GM12878 (cell line): ENCODE measurements at regions not wholly inside any gene's neighbourhood (a gene's known extent, or its start where the extent isn't known, plus 50 kb on each side); places are given as distances from the start of the nearest gene placed in this dataset.

Experiments
- EGR1 ChIP-seq, 2 experiments: IDR thresholded peaks; 1 replicate in 1 of 2; 2 replicates in 1 of 2; pipeline ENCODE4 v1.6.1; 2011 to 2012; ENCODE audit warnings: low read depth in 2 of 2, low read length in 2 of 2, borderline replicate concordance in 1 of 2, mild to moderate bottlenecking in 1 of 2, moderate library complexity in 1 of 2
- FOXM1 ChIP-seq: IDR thresholded peaks from 2 replicates; pipeline ENCODE4 v1.6.1; 2012; ENCODE audit warnings: low read depth, mild to moderate bottlenecking, inconsistent platforms, low read length, moderate library complexity
- GABPA ChIP-seq: IDR thresholded peaks from 2 replicates; pipeline ENCODE4 v1.6.1; 2014; ENCODE audit warnings: antibody characterized with exemption, low read depth, mild to moderate bottlenecking, inconsistent platforms
- HDGF ChIP-seq: fragments of 450-650 bp; IDR thresholded peaks from 2 replicates; pipeline ENCODE4 v1.6.1; 2016; ENCODE audit warnings: antibody characterized with exemption
- NR2C1 ChIP-seq: fragments of 450-650 bp; IDR thresholded peaks from 2 replicates; pipeline ENCODE4 v1.6.1; 2017; ENCODE audit warnings: antibody characterized with exemption, mild to moderate bottlenecking, moderate library complexity
- POLR2A ChIP-seq: IDR thresholded peaks from 2 replicates; pipeline ENCODE4 v1.6.1; 2011; ENCODE audit warnings: low read depth, mild to moderate bottlenecking, low read length
- POLR2AphosphoS5 ChIP-seq: IDR thresholded peaks from 2 replicates; pipeline ENCODE4 v1.6.1; 2011; ENCODE audit warnings: mild to moderate bottlenecking, low read length, inconsistent platforms
- TAF1 ChIP-seq: IDR thresholded peaks from 2 replicates; pipeline ENCODE4 v1.6.1; 2011; ENCODE audit warnings: mild to moderate bottlenecking, low read depth, low read length, borderline replicate concordance
- ZNF274 ChIP-seq: IDR thresholded peaks from one replicate; pipeline ENCODE4 v1.8.0; 2011; ENCODE audit not compliant: insufficient read length, insufficient read depth
- TF ChIP-seq, protein P1 (sequence below): IDR thresholded peaks from 2 replicates; pipeline ENCODE4 v1.6.1; 2012; ENCODE audit warnings: low read depth, low read length, improper control_type of control experiment
- TF ChIP-seq, protein P2 (sequence below): IDR thresholded peaks from 2 replicates; pipeline ENCODE4 v1.6.1; 2012; ENCODE audit warnings: mild to moderate bottlenecking, low read depth, low read length
- TF ChIP-seq, protein P3 (sequence below), 3 experiments: IDR thresholded peaks in 2 of 3; conservative IDR thresholded peaks in 1 of 3; 2 replicates each; pipeline ENCODE4 v1.5.1; 2011; ENCODE audit warnings: low read depth in 3 of 3, low read length in 3 of 3, mild to moderate bottlenecking in 3 of 3, control low read depth in 2 of 3, moderate library complexity in 2 of 3, inconsistent platforms in 1 of 3, mixed read lengths in 1 of 3; ENCODE audit not compliant: control insufficient read depth in 2 of 3, insufficient read depth in 1 of 3; ENCODE audit errors: extremely low read depth in 1 of 3

DNA sequence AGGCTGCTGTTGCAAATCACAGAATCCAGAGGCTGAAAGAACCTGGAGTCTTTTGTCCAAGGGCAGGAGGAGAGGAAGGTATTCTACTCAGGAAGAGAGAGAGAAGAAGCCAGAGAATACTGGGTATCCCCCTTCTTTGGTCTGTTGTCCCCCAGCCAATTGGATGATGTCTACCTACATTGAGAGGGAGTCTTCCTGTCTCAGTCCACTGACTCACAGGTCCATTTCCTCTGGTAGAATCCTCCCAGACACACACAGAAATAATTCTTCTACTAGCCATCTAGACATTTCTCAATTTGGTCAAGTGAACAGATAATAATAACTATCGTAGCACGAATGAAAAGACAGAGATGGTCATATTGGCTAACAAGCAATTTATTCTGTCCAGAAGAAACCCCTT is 416.4 kb upstream of the UBE2E3 start:
- no peak for TF ChIP-seq HDGF
- no peak for TF ChIP-seq NR2C1
- no peak for TF ChIP-seq FOXM1
- TF ChIP-seq, protein P1, sequence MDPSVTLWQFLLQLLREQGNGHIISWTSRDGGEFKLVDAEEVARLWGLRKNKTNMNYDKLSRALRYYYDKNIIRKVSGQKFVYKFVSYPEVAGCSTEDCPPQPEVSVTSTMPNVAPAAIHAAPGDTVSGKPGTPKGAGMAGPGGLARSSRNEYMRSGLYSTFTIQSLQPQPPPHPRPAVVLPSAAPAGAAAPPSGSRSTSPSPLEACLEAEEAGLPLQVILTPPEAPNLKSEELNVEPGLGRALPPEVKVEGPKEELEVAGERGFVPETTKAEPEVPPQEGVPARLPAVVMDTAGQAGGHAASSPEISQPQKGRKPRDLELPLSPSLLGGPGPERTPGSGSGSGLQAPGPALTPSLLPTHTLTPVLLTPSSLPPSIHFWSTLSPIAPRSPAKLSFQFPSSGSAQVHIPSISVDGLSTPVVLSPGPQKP: no peak
- TF ChIP-seq, protein P2, sequence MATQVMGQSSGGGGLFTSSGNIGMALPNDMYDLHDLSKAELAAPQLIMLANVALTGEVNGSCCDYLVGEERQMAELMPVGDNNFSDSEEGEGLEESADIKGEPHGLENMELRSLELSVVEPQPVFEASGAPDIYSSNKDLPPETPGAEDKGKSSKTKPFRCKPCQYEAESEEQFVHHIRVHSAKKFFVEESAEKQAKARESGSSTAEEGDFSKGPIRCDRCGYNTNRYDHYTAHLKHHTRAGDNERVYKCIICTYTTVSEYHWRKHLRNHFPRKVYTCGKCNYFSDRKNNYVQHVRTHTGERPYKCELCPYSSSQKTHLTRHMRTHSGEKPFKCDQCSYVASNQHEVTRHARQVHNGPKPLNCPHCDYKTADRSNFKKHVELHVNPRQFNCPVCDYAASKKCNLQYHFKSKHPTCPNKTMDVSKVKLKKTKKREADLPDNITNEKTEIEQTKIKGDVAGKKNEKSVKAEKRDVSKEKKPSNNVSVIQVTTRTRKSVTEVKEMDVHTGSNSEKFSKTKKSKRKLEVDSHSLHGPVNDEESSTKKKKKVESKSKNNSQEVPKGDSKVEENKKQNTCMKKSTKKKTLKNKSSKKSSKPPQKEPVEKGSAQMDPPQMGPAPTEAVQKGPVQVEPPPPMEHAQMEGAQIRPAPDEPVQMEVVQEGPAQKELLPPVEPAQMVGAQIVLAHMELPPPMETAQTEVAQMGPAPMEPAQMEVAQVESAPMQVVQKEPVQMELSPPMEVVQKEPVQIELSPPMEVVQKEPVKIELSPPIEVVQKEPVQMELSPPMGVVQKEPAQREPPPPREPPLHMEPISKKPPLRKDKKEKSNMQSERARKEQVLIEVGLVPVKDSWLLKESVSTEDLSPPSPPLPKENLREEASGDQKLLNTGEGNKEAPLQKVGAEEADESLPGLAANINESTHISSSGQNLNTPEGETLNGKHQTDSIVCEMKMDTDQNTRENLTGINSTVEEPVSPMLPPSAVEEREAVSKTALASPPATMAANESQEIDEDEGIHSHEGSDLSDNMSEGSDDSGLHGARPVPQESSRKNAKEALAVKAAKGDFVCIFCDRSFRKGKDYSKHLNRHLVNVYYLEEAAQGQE: no peak
- TF ChIP-seq, protein P3, sequence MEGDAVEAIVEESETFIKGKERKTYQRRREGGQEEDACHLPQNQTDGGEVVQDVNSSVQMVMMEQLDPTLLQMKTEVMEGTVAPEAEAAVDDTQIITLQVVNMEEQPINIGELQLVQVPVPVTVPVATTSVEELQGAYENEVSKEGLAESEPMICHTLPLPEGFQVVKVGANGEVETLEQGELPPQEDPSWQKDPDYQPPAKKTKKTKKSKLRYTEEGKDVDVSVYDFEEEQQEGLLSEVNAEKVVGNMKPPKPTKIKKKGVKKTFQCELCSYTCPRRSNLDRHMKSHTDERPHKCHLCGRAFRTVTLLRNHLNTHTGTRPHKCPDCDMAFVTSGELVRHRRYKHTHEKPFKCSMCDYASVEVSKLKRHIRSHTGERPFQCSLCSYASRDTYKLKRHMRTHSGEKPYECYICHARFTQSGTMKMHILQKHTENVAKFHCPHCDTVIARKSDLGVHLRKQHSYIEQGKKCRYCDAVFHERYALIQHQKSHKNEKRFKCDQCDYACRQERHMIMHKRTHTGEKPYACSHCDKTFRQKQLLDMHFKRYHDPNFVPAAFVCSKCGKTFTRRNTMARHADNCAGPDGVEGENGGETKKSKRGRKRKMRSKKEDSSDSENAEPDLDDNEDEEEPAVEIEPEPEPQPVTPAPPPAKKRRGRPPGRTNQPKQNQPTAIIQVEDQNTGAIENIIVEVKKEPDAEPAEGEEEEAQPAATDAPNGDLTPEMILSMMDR (IDR thresholded peaks at IDR 0.05 in 2 of 3, conservative IDR thresholded peaks at IDR 0.05 in 1 of 3; ENCODE audit: control insufficient read depth in 2 of 3, extremely low read depth in 1 of 3, insufficient read depth in 1 of 3, low read depth in 3 of 3, low read length in 3 of 3): no peak
- no peak for TF ChIP-seq POLR2AphosphoS5
- no peak for TF ChIP-seq ZNF274
- TF ChIP-seq POLR2A: no peak
- TF ChIP-seq EGR1 (IDR thresholded peaks at IDR 0.05; ENCODE audit: borderline replicate concordance in 1 of 2, low read depth in 2 of 2, low read length in 2 of 2): no peak
- no peak for TF ChIP-seq GABPA
- no peak for TF ChIP-seq TAF1
